ENCODE measurements at regions not wholly inside any gene's neighbourhood (a gene's known extent, or its start where the extent isn't known, plus 50 kb on each side); places are given as distances from the start of the nearest gene placed in this dataset.

DNA sequence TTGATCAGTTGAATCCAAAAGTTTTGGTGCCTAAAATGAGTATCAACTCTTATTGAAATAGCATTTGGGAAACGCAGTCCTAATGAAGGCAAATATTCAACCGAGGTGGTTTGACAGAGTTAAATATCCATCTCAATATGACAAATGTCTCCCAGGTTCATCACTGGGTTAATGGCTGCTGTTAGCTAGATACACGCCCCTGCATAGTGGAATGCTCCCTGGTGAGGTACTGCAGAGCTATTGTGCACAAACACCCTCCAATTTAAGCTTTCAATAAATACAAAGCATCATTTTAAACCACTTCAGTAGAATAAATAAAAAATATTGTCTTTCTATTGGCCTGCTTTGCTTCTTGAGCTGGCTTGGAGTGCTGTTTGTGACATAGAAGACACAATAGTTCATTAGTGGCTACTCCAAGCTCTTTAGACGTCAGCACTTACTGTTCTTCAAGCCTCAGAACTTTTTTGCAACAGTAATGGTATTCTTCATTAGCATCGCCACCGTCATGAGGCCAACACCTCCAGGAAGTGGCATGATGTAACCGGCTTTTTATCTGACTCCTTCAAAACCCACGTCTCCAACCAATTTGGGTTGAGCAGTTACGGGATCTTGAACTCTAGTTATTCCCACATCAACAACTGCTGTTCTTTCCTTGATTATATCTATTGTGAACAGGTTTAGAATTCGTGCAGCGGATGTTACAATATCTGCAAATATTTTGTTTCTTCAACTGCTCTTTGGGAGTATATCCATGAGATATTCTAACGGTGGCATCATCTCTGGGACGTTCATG, 1159.6 kb upstream of the EPHA6 start:
- TF ChIP-seq ZNF384 (IDR thresholded peaks at IDR 0.05; ENCODE audit: low read depth, low read length): no peak
- TF ChIP-seq, protein P1, sequence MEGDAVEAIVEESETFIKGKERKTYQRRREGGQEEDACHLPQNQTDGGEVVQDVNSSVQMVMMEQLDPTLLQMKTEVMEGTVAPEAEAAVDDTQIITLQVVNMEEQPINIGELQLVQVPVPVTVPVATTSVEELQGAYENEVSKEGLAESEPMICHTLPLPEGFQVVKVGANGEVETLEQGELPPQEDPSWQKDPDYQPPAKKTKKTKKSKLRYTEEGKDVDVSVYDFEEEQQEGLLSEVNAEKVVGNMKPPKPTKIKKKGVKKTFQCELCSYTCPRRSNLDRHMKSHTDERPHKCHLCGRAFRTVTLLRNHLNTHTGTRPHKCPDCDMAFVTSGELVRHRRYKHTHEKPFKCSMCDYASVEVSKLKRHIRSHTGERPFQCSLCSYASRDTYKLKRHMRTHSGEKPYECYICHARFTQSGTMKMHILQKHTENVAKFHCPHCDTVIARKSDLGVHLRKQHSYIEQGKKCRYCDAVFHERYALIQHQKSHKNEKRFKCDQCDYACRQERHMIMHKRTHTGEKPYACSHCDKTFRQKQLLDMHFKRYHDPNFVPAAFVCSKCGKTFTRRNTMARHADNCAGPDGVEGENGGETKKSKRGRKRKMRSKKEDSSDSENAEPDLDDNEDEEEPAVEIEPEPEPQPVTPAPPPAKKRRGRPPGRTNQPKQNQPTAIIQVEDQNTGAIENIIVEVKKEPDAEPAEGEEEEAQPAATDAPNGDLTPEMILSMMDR (IDR thresholded peaks at IDR 0.05 in 2 of 3, conservative IDR thresholded peaks at IDR 0.05 in 1 of 3; ENCODE audit: insufficient read depth in 2 of 3, low read depth in 1 of 3, low read length in 3 of 3): no peak

Measured in K562 (cell line).